ENCODE measurements at regions not wholly inside any gene's neighbourhood (a gene's known extent, or its start where the extent isn't known, plus 50 kb on each side); places are given as distances from the start of the nearest gene placed in this dataset.

- DNase-seq (ENCODE audit: low spot score): no peak
These were observed 79.1 kb upstream of the ALDH1B1 start for GRCh38 chr9:38313421-38313820.

GRCh38 chr9:38312406-38312805 lies 80.1 kb upstream of the ALDH1B1 start:
- DNase-seq (ENCODE audit: low spot score): no peak

DNA sequence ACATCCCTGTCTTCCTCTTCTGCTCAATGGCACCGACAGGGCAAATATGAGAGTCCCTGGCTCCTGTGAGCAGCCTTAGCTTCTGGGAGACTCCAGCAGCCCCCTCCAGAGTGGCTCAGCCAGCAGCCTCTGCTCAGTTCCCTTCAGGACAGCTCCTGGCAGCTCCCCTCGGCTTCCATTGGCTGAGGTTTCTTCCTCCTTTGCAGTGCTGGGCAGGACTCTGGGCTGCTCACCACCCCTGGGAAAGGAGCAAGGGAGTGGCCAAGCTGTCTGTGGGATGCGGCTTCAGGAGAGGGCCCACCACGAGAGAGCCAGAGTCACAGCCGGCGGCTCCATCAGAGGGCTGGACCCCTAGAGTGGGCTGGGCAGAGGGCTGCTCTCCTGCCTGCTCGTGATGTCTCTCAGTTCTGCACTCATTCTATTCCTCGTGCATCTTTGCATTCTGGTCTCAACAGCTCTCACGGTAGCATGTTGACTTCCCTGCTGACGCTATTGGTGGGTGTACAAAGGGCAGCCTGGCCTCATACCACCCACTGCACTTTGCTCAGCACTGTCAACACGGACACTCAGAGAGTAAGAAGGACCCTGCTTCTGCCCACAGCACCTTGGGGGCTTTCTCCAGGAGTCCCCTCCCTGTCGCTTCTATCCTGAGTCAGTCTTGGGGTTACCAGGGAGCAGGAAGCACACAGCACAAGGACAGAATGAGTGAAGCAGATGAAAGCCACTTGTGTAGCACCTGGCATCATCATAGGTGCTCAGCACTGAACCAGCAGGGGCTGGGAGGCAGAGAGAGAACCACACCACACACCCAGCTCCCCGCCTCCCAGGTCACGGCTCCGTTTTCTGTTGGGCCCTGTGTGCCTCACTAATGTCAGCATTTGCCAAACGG lies 80.9 kb upstream of the ALDH1B1 start:
- no peak for DNase-seq (ENCODE audit: low spot score)

GRCh38 chr9:38309324-38310195 lies 82.9 kb upstream of the ALDH1B1 start:
- DNase-seq (ENCODE audit: low spot score): no peak

DNA sequence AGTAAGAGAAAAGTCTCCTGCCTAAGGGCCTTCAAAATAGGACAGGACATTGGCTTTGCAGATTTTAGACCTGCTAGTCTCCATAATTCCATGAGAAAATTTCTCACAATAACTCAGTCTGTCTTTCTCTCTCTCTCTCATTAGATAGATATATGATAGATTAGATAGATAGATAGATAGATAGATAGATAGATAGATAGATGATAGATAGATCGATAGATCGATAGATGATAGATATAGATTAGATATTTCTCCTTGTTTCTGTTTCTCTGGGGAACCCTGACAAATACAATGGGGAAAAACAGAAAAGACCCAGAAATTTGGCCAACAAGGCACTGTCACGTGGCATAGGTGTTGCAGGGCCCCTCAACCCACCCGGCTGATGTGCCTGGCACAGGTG lies 84.4 kb upstream of the ALDH1B1 start:
- no peak for DNase-seq (ENCODE audit: low spot score)

- no peak for DNase-seq (ENCODE audit: low spot score)
These were observed 85.6 kb upstream of the ALDH1B1 start for GRCh38 chr9:38306899-38307298.

DNA sequence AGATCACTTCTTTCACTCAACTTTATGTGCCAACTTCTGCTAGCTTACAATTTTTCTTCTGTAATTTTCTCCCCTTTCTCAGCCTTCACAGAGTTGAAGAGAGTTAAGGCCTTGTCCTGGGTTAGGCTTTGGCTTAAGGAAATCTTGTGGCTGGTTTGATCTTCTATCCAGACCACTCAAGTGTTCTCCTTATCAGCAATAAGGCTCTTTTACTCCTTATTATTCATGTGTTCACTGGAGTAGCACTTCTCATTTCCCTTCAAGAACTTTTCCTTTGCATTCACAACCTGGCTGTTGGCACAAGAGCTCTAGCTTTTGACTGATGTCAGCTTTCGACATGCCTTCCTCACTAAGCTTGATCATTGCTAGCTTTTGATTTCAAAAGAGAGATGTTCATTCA lies 86.9 kb upstream of the ALDH1B1 start:
- DNase-seq (ENCODE audit: low spot score): no peak

DNA sequence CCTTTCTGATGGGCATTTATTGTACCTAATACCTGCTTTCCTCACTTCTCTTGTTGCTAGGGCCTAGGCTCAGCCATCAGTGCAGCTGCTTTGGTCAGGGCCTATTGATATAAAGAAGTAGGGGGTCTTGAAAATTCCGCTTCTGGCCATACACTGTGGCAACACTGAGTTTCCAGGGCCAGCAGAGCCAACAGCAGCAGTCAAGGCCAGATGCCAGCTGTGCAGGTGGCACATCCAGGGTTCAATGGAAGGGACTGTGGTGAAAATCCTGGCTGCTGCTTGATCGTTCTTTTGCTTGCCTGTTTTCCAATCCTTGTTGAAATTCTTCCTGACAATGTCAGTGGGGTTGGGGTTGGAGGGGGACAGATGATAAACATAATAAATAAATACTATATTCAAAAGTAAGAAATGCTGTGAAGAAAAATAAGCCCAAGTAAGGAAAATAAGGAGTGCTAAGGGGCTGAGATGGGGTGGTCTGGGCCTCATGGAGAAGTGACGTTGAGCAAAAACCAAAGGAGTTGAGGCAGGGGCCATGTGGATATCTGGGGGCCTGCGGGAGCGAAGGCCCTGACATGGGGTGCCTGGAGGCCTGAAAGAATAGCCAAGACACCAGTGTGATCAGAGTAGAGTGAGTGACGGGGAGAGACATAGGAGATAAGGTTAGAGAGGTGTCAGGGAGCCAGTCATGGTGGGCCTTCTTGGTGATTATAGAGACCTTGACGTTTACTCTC lies 91.0 kb upstream of the ALDH1B1 start:
- no peak for DNase-seq (ENCODE audit: low spot score)

- no peak for DNase-seq (ENCODE audit: low spot score)
These were observed 92.6 kb upstream of the ALDH1B1 start for GRCh38 chr9:38299856-38300255.

DNA sequence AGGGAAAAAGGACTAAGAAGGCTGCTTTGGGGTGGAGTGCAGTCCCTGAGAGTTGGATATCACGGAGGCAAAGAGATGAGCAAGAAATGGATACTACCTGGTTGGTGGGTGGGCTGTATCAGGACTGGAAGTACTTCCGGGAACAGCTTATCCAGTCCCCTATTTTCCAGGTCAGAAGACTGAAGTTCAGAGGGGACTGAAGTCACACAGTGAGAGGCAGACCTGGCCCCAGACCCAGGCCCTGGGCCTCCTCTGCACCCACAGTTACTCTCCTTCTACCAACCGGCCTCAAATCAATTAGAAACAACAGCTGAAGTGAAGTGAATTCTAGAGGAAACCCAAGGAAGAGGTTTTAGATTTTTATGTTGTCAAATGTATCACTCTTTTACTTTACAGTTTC lies 93.6 kb upstream of the ALDH1B1 start:
- DNase-seq (ENCODE audit: low spot score): no peak

- no peak for DNase-seq (ENCODE audit: low spot score)
These were observed 94.0 kb upstream of the ALDH1B1 start for GRCh38 chr9:38298503-38298902.

DNA sequence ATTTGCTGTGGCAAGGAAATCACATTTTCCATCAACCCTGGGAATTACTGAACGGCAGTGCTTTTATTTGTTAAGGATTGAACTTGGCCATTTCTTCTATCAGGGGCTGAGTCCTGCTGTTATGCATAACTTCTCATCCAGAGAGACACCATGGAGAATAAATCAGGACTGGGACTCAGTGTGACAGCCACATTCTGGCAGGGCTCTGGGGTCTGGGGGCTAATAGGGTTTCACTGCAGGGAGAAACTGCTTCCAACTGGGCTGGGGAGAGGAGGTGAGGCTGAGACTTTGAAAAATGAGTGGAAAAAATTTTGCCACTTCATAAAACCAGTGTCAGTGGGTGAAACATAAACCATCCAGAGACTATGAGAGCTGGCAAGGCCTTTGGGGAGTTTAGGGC lies 95.7 kb upstream of the ALDH1B1 start:
- DNase-seq (ENCODE audit: low spot score): no peak

GRCh38 chr9:38295764-38296163 lies 96.7 kb upstream of the ALDH1B1 start:
- DNase-seq (ENCODE audit: low spot score): no peak

GRCh38 chr9:38294220-38294960 lies 98.1 kb upstream of the ALDH1B1 start:
- no peak for DNase-seq (ENCODE audit: low spot score)

GRCh38 chr9:38293022-38293421 lies 99.5 kb upstream of the ALDH1B1 start:
- no peak for DNase-seq (ENCODE audit: low spot score)

- no peak for DNase-seq (ENCODE audit: low spot score)
These were observed 100.0 kb upstream of the ALDH1B1 start for GRCh38 chr9:38292480-38292879.

- DNase-seq (ENCODE audit: low spot score): no peak
These were observed 102.6 kb upstream of the ALDH1B1 start for GRCh38 chr9:38289866-38290245.

GRCh38 chr9:38289236-38289865 lies 103.2 kb upstream of the ALDH1B1 start:
- DNase-seq (ENCODE audit: low spot score): no peak

DNA sequence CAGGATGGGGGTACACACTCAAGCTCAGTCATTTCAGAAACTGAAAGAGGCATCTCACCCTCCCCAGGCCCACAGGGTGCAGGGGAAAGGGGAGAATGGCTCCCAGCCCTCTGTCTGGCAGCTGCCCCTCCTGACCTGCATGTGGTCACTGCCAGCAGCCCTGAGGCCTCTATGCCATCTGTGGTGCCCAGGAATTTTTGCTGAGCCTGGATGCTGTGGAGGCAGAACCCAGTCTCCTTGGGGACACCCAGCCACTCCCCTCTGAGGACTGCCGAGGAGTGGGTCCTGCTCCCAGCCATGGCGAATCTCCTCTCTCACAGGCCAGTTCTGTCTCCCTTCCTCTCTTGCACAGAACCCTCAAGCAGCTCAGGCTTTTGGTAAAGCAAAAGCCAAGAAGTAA lies 104.0 kb upstream of the ALDH1B1 start:
- DNase-seq (ENCODE audit: low spot score): no peak

DNA sequence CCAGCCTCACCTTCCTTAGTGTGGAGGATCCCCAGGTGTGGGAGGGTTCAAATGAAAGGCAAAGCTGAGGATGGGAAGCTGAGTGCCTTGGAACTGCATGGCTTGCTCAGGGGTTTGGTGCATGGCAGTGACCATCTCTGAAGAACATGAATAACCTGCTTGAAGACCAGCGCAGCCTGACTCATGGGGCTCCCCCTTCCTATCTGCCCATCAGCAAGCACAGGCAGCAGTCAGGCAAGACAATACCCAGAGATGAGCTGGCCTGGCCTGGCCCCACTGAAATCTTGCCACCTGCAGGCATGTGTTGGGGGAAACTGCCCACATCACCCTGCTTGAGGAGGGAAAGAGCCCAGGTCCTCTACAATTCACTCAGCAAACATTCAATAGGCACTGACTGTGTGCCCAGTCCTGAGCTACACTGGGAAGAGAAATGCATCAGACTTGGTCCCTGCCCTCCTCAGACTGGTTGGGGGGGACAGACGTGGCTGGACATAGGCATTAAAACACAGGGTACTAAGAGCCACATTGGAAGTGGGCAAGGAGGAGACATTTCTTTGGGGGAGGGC lies 105.0 kb upstream of the ALDH1B1 start:
- no peak for DNase-seq (ENCODE audit: low spot score)

- DNase-seq (ENCODE audit: low spot score): no peak
These were observed 105.7 kb upstream of the ALDH1B1 start for GRCh38 chr9:38286766-38287165.

Measured in CD4-positive, alpha-beta T cell treated with Interleukin-6 at 100 ng/mL for 8 hours (primary cell).